HepG2 (cell line): ENCODE measurements at regions not wholly inside any gene's neighbourhood (a gene's known extent, or its start where the extent isn't known, plus 50 kb on each side); places are given as distances from the start of the nearest gene placed in this dataset.

ENCODE experiments used
- ATAC-seq: fragments of 200-7000 bp; cut with Tn5 transposase; 3 replicates; pipeline ENCODE4 v1.9.1; 2020; ENCODE audit warnings: mild to moderate bottlenecking, moderate library complexity
- BruUV-seq: library from RNA; stranded (reverse); fragments of 400-500 nt; replicated peaks from 2 replicates; lab custom pipeline; 2021; lab: Mats Ljungman, UMichigan
- CTCF ChIA-PET: fragments of 300-600 bp; formaldehyde crosslinking; extraction: SDS; loops from one replicate; lab custom pipeline; 2021; ENCODE audit warnings: low total read pairs, inconsistent platforms, low intra/inter-chr PET ratio; lab: Yijun Ruan, JAX
- POLR2A ChIA-PET: fragments of 350-600 bp; sonication (Branson Sonifier 250); formaldehyde crosslinking; loops from one replicate; lab custom pipeline; 2020; ENCODE audit warnings: antibody characterized with exemption, inconsistent platforms; lab: Yijun Ruan, JAX
- DNase-seq: peaks from one replicate; pipeline ENCODE4 v3.0.0-alpha.2; 2015; ENCODE audit warnings: low spot score
- FAIRE-seq: peaks from 3 replicates; lab custom pipeline; 2011; peaks lifted over from hg19 to GRCh38; lab: Jason Lieb, UNC
- H2AFZ ChIP-seq: one replicate; pipeline ENCODE4 v1.6.1; 2011; ENCODE audit warnings: low read length, inconsistent platforms
- H3K27ac ChIP-seq: fragments of 300-600 bp; 3 replicates; pipeline ENCODE4 v1.8.0; 2011; ENCODE audit warnings: mixed run types, mild to moderate bottlenecking, mixed read lengths, low read length, inconsistent platforms; ENCODE audit not compliant: insufficient read depth; ENCODE audit errors: extremely low read length
- H3K27me3 ChIP-seq, 2 experiments: fragments of 200-600 bp in 1 of 2; 2 replicates in 1 of 2; 3 replicates in 1 of 2; pipeline versions ENCODE4 v1.6.0 to v1.8.0; 2011; ENCODE audit warnings: low read length in 2 of 2, mild to moderate bottlenecking in 2 of 2, moderate library complexity in 2 of 2, inconsistent platforms in 1 of 2; ENCODE audit not compliant: insufficient read depth in 2 of 2, control insufficient read depth in 1 of 2
- H3K36me3 ChIP-seq, 2 experiments: fragments of 200-600 bp in 1 of 2; replicated peaks in 1 of 2; 2 replicates in 1 of 2; 3 replicates in 1 of 2; pipeline versions ENCODE4 v1.5.1 to v1.8.0; 2011; ENCODE audit warnings: low read length in 2 of 2, inconsistent platforms in 1 of 2; ENCODE audit not compliant: insufficient read depth in 2 of 2, control insufficient read depth in 1 of 2
- H3K4me1 ChIP-seq: 2 replicates; pipeline ENCODE4 v1.5.1; 2012; ENCODE audit warnings: low read length, inconsistent platforms; ENCODE audit not compliant: insufficient read depth
- H3K4me2 ChIP-seq: 2 replicates; pipeline ENCODE4 v1.6.0; 2011; ENCODE audit warnings: low read depth, low read length, inconsistent platforms
- H3K4me3 ChIP-seq, 3 experiments: fragments of 200-600 bp in 1 of 3; sonication (generic), shearing (Covaris generic) in 1 of 3; replicated peaks in 1 of 3; 2 replicates each; pipeline ENCODE4 v1.5.1; 2011 to 2016; ENCODE audit warnings: low read length in 3 of 3, inconsistent platforms in 2 of 3, low read depth in 2 of 3, mild to moderate bottlenecking in 2 of 3, control low read depth in 1 of 3, mixed read lengths in 1 of 3; ENCODE audit not compliant: insufficient read depth in 1 of 3
- H3K79me2 ChIP-seq: one replicate; pipeline ENCODE4 v1.6.1; 2011; ENCODE audit warnings: low read length, inconsistent platforms; ENCODE audit not compliant: insufficient read depth
- H3K9ac ChIP-seq: 2 replicates; pipeline ENCODE4 v1.6.0; 2011; ENCODE audit warnings: mild to moderate bottlenecking, low read depth, low read length, inconsistent platforms; ENCODE audit not compliant: insufficient read depth
- H3K9me3 ChIP-seq: 2 replicates; pipeline ENCODE4 v1.5.1; 2012; ENCODE audit warnings: mild to moderate bottlenecking, low read length
- H4K20me1 ChIP-seq: 2 replicates; pipeline ENCODE4 v1.6.0; 2011; ENCODE audit warnings: inconsistent platforms, mild to moderate bottlenecking, low read length, moderate library complexity; ENCODE audit not compliant: insufficient read depth
- IKZF4 ChIP-seq: sonication (generic); formaldehyde crosslinking; IDR thresholded peaks from 2 replicates; pipeline ENCODE4 v1.5.1; 2020; ENCODE audit warnings: borderline replicate concordance, mild to moderate bottlenecking, low read depth, missing genetic modification reagents; ENCODE audit errors: not compliant biosample characterization
- PHB2 ChIP-seq: fragments of 450-650 bp; IDR thresholded peaks from 2 replicates; pipeline ENCODE4 v1.6.1; 2018; ENCODE audit not compliant: partially characterized antibody
- PHF21A ChIP-seq: sonication (generic); formaldehyde crosslinking; IDR thresholded peaks from 2 replicates; pipeline ENCODE4 v1.5.0; 2020; ENCODE audit warnings: mild to moderate bottlenecking, missing genetic modification reagents
- RBAK ChIP-seq: sonication (generic); formaldehyde crosslinking; IDR thresholded peaks from 2 replicates; pipeline ENCODE4 v1.5.1; 2020; ENCODE audit warnings: mild to moderate bottlenecking, missing genetic modification reagents
- U2AF1 ChIP-seq: fragments of 200-400 bp; formaldehyde crosslinking; optimal IDR thresholded peaks from 2 replicates; pipeline ENCODE3; 2017; ENCODE audit warnings: mild to moderate bottlenecking, low read depth, low read length
- ZFYVE20 ChIP-seq: sonication (generic); formaldehyde crosslinking; IDR thresholded peaks from 2 replicates; pipeline ENCODE4 v1.8.0; 2023; ENCODE audit warnings: low read depth, mild to moderate bottlenecking, moderate library complexity, missing genetic modification reagents, borderline replicate concordance
- ZHX2 ChIP-seq, 2 experiments: sonication (generic) in 1 of 2; formaldehyde crosslinking in 1 of 2; IDR thresholded peaks; 2 replicates each; pipeline versions ENCODE4 v1.6.1 to v1.9.0; 2014 to 2022; ENCODE audit warnings: antibody characterized with exemption in 1 of 2, borderline replicate concordance in 1 of 2, inconsistent platforms in 1 of 2, low read depth in 1 of 2, missing genetic modification reagents in 1 of 2
- ZNF17 ChIP-seq: sonication (generic); formaldehyde crosslinking; IDR thresholded peaks from 2 replicates; pipeline ENCODE4 v1.5.0; 2020; ENCODE audit warnings: mild to moderate bottlenecking, missing genetic modification reagents
- ZNF207 ChIP-seq: fragments of 450-650 bp; IDR thresholded peaks from 2 replicates; pipeline ENCODE4 v1.6.1; 2016; ENCODE audit warnings: antibody characterized with exemption, borderline replicate concordance
- ZNF292 ChIP-seq: sonication (generic); formaldehyde crosslinking; IDR thresholded peaks from 2 replicates; pipeline ENCODE4 v1.8.1; 2022; ENCODE audit warnings: mild to moderate bottlenecking, low read depth, missing genetic modification reagents, borderline replicate concordance
- ZNF484 ChIP-seq: sonication (generic); formaldehyde crosslinking; IDR thresholded peaks from 2 replicates; pipeline ENCODE4 v1.5.1; 2020; ENCODE audit warnings: mild to moderate bottlenecking, low read depth, missing genetic modification reagents, borderline replicate concordance
- WGBS: methylation state at CpG from one replicate; pipeline ENCODE4 v1.1.6; 2017; ENCODE audit warnings: low lambda C conversion rate; 5-methylcytosine and 5-hydroxymethylcytosine counted together
- in situ Hi-C: cut with HindIII; loops from 2 replicates; pipeline ENCODE4 v1.10.0; 2017; ENCODE audit warnings: low pct_unique_long_range_greater_than_20kb; ENCODE audit not compliant: extremely low pct_ligation_motif_present
- intact Hi-C: fragments of 100-400 bp; cut with micrococcal nuclease; formaldehyde crosslinking; loops from one replicate; pipeline ENCODE4 v1.10.0; 2022; ENCODE audit not compliant: unreplicated experiment
- TF ChIP-seq, protein P1 (sequence below): IDR thresholded peaks from 2 replicates; pipeline ENCODE4 v1.6.1; 2016; ENCODE audit warnings: missing biosample characterization, missing genetic modification reagents, low read depth

DNA sequence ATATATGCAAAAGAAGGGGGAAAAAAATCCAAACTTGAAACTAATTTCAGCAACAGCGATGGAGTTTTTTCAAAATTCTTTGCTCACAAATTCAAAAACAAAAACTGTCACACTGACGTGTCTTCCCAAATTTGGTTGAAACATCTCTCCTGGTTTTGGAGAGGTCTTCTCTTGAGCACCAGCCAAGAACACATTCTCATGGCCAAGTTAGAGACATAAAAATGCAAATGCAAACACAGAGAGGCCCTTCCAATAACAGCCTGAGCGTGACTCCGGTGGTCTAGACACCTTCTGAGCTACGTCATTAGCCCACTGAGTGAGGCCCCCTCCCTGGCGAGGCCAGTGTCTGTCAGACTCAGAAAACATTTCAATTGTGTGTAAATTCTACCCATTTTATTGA lies 436.0 kb upstream of the PROK2 start:
- ChIA-PET POLR2A (no interaction called here), CTCF (no interaction called here)
- no peak overlapping the region for H2AFZ ChIP-seq
- H3K9ac ChIP-seq: no peak overlapping the region
- peaks cover 20% of the 10 kb centered on the region for H3K9me3 ChIP-seq
- no peak overlapping the region for H3K4me2 ChIP-seq
- no peak overlapping the region for H3K4me3 ChIP-seq
- H3K27me3 ChIP-seq: no peaks in the 10 kb centered on the region
- no peaks in the 10 kb centered on the region for H3K4me1 ChIP-seq
- no peak for ATAC-seq
- no peak overlapping the region for H3K27ac ChIP-seq
- no TSS peak for BruUV-seq
- no peaks in the 10 kb centered on the region for H3K36me3 ChIP-seq
- DNase-seq: no peak
- intact Hi-C loops: no loop called here
- WGBS: 36% methylated on average over 6 of the region's 6 CpGs
- no peak for FAIRE-seq
- H3K79me2 ChIP-seq: no peaks in the 10 kb centered on the region
- TF ChIP-seq ZNF292 (no peak), ZHX2 (IDR thresholded peaks at IDR 0.05; ENCODE audit: low read depth) (no peak), ZHX2 (CRISPR knock-in tag; IDR thresholded peaks at IDR 0.05; ENCODE audit: borderline replicate concordance) (no peak), U2AF1 (no peak), IKZF4 (no peak), ZFYVE20 (CRISPR knock-in tag) (no peak), RBAK (no peak), ZNF484 (no peak), ZNF17 (CRISPR knock-in tag) (no peak), ZNF207 (no peak), PHB2 (no peak), PHF21A (CRISPR knock-in tag) (no peak)
- TF ChIP-seq, protein P1, sequence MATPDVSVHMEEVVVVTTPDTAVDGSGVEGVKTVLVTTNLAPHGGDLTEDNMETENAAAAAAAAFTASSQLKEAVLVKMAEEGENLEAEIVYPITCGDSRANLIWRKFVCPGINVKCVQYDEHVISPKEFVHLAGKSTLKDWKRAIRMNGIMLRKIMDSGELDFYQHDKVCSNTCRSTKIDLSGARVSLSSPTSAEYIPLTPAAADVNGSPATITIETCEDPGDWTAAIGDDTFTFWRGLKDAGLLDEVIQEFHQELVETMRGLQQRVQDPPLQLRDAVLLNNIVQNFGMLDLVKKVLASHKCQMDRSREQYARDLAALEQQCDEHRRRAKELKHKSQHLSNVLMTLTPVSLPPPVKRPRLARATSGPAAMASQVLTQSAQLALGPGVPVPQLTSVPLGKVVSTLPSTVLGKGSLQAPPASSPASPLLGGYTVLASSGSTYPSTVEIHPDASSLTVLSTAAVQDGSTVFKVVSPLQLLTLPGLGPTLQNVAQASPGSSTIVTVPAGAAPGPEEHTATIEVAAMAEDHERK (CRISPR knock-in tag): no peak
- no peaks in the 10 kb centered on the region for H4K20me1 ChIP-seq
- in situ Hi-C loops: no loop called here
